Esophagus muscularis mucosa (tissue), 3 donors: ENCODE measurements at regions not wholly inside any gene's neighbourhood (a gene's known extent, or its start where the extent isn't known, plus 50 kb on each side); places are given as distances from the start of the nearest gene placed in this dataset.

Experiments used
- POLR2A ChIP-seq: fragments of 450-650 bp; IDR thresholded peaks from one replicate; pipeline ENCODE4 v1.6.1; 2017; ENCODE audit warnings: antibody characterized with exemption, moderate library complexity, mild to moderate bottlenecking, low read depth
- TF ChIP-seq, protein P1 (sequence below), 3 experiments: fragments of 200-600 bp in 2 of 3; fragments of 450-650 bp in 1 of 3; sonication (generic) in 2 of 3; IDR thresholded peaks; one replicate each; pipeline ENCODE4 v1.5.1; 2017 to 2019; ENCODE audit warnings: antibody characterized with exemption in 3 of 3, mild to moderate bottlenecking in 2 of 3, moderate library complexity in 1 of 3

GRCh38 chr11:98007072-98007471 lies 1013.7 kb upstream of the CNTN5 start:
- TF ChIP-seq, protein P1, sequence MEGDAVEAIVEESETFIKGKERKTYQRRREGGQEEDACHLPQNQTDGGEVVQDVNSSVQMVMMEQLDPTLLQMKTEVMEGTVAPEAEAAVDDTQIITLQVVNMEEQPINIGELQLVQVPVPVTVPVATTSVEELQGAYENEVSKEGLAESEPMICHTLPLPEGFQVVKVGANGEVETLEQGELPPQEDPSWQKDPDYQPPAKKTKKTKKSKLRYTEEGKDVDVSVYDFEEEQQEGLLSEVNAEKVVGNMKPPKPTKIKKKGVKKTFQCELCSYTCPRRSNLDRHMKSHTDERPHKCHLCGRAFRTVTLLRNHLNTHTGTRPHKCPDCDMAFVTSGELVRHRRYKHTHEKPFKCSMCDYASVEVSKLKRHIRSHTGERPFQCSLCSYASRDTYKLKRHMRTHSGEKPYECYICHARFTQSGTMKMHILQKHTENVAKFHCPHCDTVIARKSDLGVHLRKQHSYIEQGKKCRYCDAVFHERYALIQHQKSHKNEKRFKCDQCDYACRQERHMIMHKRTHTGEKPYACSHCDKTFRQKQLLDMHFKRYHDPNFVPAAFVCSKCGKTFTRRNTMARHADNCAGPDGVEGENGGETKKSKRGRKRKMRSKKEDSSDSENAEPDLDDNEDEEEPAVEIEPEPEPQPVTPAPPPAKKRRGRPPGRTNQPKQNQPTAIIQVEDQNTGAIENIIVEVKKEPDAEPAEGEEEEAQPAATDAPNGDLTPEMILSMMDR (IDR thresholded peaks at IDR 0.05), result no peak
- TF ChIP-seq POLR2A, result no peak
